ENCODE measurements at regions not wholly inside any gene's neighbourhood (a gene's known extent, or its start where the extent isn't known, plus 50 kb on each side); places are given as distances from the start of the nearest gene placed in this dataset.

DNA sequence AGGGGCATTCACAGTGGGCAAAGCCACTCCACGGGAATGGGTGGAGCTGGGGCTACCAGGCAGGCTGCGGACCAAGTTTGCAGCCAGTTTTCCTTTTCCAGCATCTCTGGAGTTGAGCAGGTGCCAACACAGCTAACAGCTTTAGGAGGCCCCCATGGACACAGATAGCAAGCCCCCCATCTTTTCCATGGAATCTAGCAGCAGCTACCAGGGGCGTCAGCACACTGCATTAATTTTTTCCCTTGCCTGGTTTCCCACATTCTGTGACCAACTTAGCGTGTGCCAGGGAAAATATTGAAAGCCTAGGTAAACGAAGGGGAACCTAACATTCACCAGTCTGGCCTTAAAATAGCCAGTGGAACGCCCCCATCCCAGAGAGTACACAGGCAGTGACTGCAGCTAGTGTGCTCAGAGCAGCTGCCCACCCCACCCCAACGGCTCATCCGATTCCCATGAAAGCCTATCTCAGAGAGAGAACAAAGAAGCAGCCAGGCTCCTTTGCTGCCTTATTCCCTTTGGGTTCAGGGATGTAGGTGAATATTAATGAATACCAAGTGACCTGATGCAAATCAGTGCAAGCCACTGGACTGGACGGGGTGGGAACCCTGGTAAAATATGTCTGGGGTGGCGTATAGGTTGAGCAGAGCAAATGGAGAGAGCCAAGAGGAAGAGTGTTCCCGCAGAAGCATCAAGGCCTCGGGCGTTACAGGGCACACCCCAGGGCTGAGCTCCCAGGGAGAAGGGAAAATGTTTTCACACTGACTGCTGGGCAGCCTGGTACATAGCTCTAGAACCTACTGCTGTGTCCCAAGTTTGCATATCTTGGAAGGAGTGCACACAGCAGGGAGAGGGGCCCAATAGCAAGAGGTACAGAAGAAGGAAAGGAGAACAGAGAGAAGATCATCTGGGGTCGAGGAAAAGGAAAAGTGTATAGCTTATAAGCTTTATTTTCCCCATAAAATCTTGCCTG, 73.9 kb upstream of the SOX9 start:
- TF ChIP-seq, protein P1, sequence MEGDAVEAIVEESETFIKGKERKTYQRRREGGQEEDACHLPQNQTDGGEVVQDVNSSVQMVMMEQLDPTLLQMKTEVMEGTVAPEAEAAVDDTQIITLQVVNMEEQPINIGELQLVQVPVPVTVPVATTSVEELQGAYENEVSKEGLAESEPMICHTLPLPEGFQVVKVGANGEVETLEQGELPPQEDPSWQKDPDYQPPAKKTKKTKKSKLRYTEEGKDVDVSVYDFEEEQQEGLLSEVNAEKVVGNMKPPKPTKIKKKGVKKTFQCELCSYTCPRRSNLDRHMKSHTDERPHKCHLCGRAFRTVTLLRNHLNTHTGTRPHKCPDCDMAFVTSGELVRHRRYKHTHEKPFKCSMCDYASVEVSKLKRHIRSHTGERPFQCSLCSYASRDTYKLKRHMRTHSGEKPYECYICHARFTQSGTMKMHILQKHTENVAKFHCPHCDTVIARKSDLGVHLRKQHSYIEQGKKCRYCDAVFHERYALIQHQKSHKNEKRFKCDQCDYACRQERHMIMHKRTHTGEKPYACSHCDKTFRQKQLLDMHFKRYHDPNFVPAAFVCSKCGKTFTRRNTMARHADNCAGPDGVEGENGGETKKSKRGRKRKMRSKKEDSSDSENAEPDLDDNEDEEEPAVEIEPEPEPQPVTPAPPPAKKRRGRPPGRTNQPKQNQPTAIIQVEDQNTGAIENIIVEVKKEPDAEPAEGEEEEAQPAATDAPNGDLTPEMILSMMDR (IDR thresholded peaks at IDR 0.05) = no peak
- TF ChIP-seq POLR2A (IDR thresholded peaks at IDR 0.05) = no peak
